ENCODE measurements at regions not wholly inside any gene's neighbourhood (a gene's known extent, or its start where the extent isn't known, plus 50 kb on each side); places are given as distances from the start of the nearest gene placed in this dataset.

- H3K9me3 ChIP-seq (ENCODE audit: insufficient read depth, low read length) = no peaks in the 10 kb centered on the region
- H3K27me3 ChIP-seq (ENCODE audit: insufficient read depth, insufficient read length) = no peaks in the 10 kb centered on the region
- TF ChIP-seq ZNF274 (IDR thresholded peaks at IDR 0.05; ENCODE audit: low read depth, low read length) (no peak), SUZ12 (IDR thresholded peaks at IDR 0.05; ENCODE audit: extremely low read depth, insufficient read depth, insufficient read length) (no peak), YY1 (IDR thresholded peaks at IDR 0.05; ENCODE audit: insufficient read depth, insufficient read length) (no peak)
- no peaks in the 10 kb centered on the region for H3K36me3 ChIP-seq (ENCODE audit: insufficient read depth, insufficient read length, low read length)
- no peak for DNase-seq (ENCODE audit: low read depth, low spot score)
- H3K4me3 ChIP-seq (ENCODE audit: insufficient read length, low read depth) = no peak overlapping the region
- no peaks in the 10 kb centered on the region for H3K4me1 ChIP-seq (ENCODE audit: insufficient read depth, insufficient read length)
- H3K9ac ChIP-seq (ENCODE audit: insufficient read length, low read depth) = no peak overlapping the region
Observed at GRCh38 chr4:67048530-67048929, 496.8 kb downstream of the CENPC start.

- TF ChIP-seq SUZ12 (IDR thresholded peaks at IDR 0.05; ENCODE audit: extremely low read depth, insufficient read depth, insufficient read length) (no peak), ZNF274 (IDR thresholded peaks at IDR 0.05; ENCODE audit: low read depth, low read length) (no peak), YY1 (IDR thresholded peaks at IDR 0.05; ENCODE audit: insufficient read depth, insufficient read length) (no peak)
- no peaks in the 10 kb centered on the region for H3K4me1 ChIP-seq (ENCODE audit: insufficient read depth, insufficient read length)
Observed at GRCh38 chr4:67040315-67040714, 505.0 kb downstream of the CENPC start.

GRCh38 chr4:67038228-67038566 lies 507.1 kb downstream of the CENPC start:
- no peaks in the 10 kb centered on the region for H3K4me1 ChIP-seq (ENCODE audit: insufficient read depth, insufficient read length)
- H3K36me3 ChIP-seq (ENCODE audit: insufficient read depth, insufficient read length, low read length) = no peaks in the 10 kb centered on the region
- H3K9ac ChIP-seq (ENCODE audit: insufficient read length, low read depth) = no peak overlapping the region
- TF ChIP-seq YY1 (IDR thresholded peaks at IDR 0.05; ENCODE audit: insufficient read depth, insufficient read length) = no peak
- H3K27me3 ChIP-seq (ENCODE audit: insufficient read depth, insufficient read length) = no peaks in the 10 kb centered on the region
- no peak overlapping the region for H3K4me3 ChIP-seq (ENCODE audit: insufficient read length, low read depth)
- H3K9me3 ChIP-seq (ENCODE audit: insufficient read depth, low read length) = no peaks in the 10 kb centered on the region
- no peak for DNase-seq (ENCODE audit: low read depth, low spot score)

More at GRCh38 chr4:67040315-67040714, 505.0 kb downstream of the CENPC start:
- Histone ChIP-seq H3K9ac (ENCODE audit: insufficient read length, low read depth) (no peak overlapping the region), H3K4me3 (ENCODE audit: insufficient read length, low read depth) (no peak overlapping the region), H3K36me3 (ENCODE audit: insufficient read depth, insufficient read length, low read length) (no peaks in the 10 kb centered on the region), H3K27me3 (ENCODE audit: insufficient read depth, insufficient read length) (no peaks in the 10 kb centered on the region), H3K9me3 (ENCODE audit: insufficient read depth, low read length) (no peaks in the 10 kb centered on the region)
- no peak for DNase-seq (ENCODE audit: low read depth, low spot score)

GRCh38 chr4:67037504-67038227 lies 507.6 kb downstream of the CENPC start:
- DNase-seq (ENCODE audit: low read depth, low spot score) = no peak
- H3K4me1 ChIP-seq (ENCODE audit: insufficient read depth, insufficient read length) = no peaks in the 10 kb centered on the region
- no peak overlapping the region for H3K4me3 ChIP-seq (ENCODE audit: insufficient read length, low read depth)
- no peaks in the 10 kb centered on the region for H3K36me3 ChIP-seq (ENCODE audit: insufficient read depth, insufficient read length, low read length)
- H3K9ac ChIP-seq (ENCODE audit: insufficient read length, low read depth) = no peak overlapping the region
- no peaks in the 10 kb centered on the region for H3K27me3 ChIP-seq (ENCODE audit: insufficient read depth, insufficient read length)
- no peaks in the 10 kb centered on the region for H3K9me3 ChIP-seq (ENCODE audit: insufficient read depth, low read length)
- no peak for TF ChIP-seq SUZ12 (IDR thresholded peaks at IDR 0.05; ENCODE audit: extremely low read depth, insufficient read depth, insufficient read length)
- TF ChIP-seq ZNF274 (IDR thresholded peaks at IDR 0.05; ENCODE audit: low read depth, low read length) = no peak
- no peak for TF ChIP-seq YY1 (IDR thresholded peaks at IDR 0.05; ENCODE audit: insufficient read depth, insufficient read length)

GRCh38 chr4:67036791-67037190 lies 508.5 kb downstream of the CENPC start:
- no peak for TF ChIP-seq YY1 (IDR thresholded peaks at IDR 0.05; ENCODE audit: insufficient read depth, insufficient read length)
- TF ChIP-seq ZNF274 (IDR thresholded peaks at IDR 0.05; ENCODE audit: low read depth, low read length) = no peak
- no peak for TF ChIP-seq SUZ12 (IDR thresholded peaks at IDR 0.05; ENCODE audit: extremely low read depth, insufficient read depth, insufficient read length)
- no peaks in the 10 kb centered on the region for H3K9me3 ChIP-seq (ENCODE audit: insufficient read depth, low read length)
- H3K36me3 ChIP-seq (ENCODE audit: insufficient read depth, insufficient read length, low read length) = no peaks in the 10 kb centered on the region
- H3K4me3 ChIP-seq (ENCODE audit: insufficient read length, low read depth) = no peak overlapping the region
- no peak for DNase-seq (ENCODE audit: low read depth, low spot score)
- no peaks in the 10 kb centered on the region for H3K4me1 ChIP-seq (ENCODE audit: insufficient read depth, insufficient read length)
- no peaks in the 10 kb centered on the region for H3K27me3 ChIP-seq (ENCODE audit: insufficient read depth, insufficient read length)
- H3K9ac ChIP-seq (ENCODE audit: insufficient read length, low read depth) = no peak overlapping the region

- TF ChIP-seq SUZ12 (IDR thresholded peaks at IDR 0.05; ENCODE audit: extremely low read depth, insufficient read depth, insufficient read length) = no peak
- TF ChIP-seq YY1 (IDR thresholded peaks at IDR 0.05; ENCODE audit: insufficient read depth, insufficient read length) = no peak
- TF ChIP-seq ZNF274 (IDR thresholded peaks at IDR 0.05; ENCODE audit: low read depth, low read length) = no peak
Observed at GRCh38 chr4:67035986-67036385, 509.3 kb downstream of the CENPC start.

GRCh38 chr4:67035501-67035900 lies 509.8 kb downstream of the CENPC start:
- no peak for TF ChIP-seq ZNF274 (IDR thresholded peaks at IDR 0.05; ENCODE audit: low read depth, low read length)
- no peak for TF ChIP-seq YY1 (IDR thresholded peaks at IDR 0.05; ENCODE audit: insufficient read depth, insufficient read length)
- TF ChIP-seq SUZ12 (IDR thresholded peaks at IDR 0.05; ENCODE audit: extremely low read depth, insufficient read depth, insufficient read length) = no peak
- Histone ChIP-seq H3K4me3 (ENCODE audit: insufficient read length, low read depth) (no peak overlapping the region), H3K4me1 (ENCODE audit: insufficient read depth, insufficient read length) (no peaks in the 10 kb centered on the region), H3K9me3 (ENCODE audit: insufficient read depth, low read length) (no peaks in the 10 kb centered on the region), H3K36me3 (ENCODE audit: insufficient read depth, insufficient read length, low read length) (no peaks in the 10 kb centered on the region), H3K27me3 (ENCODE audit: insufficient read depth, insufficient read length) (no peaks in the 10 kb centered on the region), H3K9ac (ENCODE audit: insufficient read length, low read depth) (no peak overlapping the region)
- DNase-seq (ENCODE audit: low read depth, low spot score) = no peak

More at GRCh38 chr4:67035986-67036385, 509.3 kb downstream of the CENPC start:
- H3K9me3 ChIP-seq (ENCODE audit: insufficient read depth, low read length) = no peaks in the 10 kb centered on the region
- H3K36me3 ChIP-seq (ENCODE audit: insufficient read depth, insufficient read length, low read length) = no peaks in the 10 kb centered on the region
- no peaks in the 10 kb centered on the region for H3K4me1 ChIP-seq (ENCODE audit: insufficient read depth, insufficient read length)
- DNase-seq (ENCODE audit: low read depth, low spot score) = no peak
- no peak overlapping the region for H3K4me3 ChIP-seq (ENCODE audit: insufficient read length, low read depth)
- H3K9ac ChIP-seq (ENCODE audit: insufficient read length, low read depth) = no peak overlapping the region
- no peaks in the 10 kb centered on the region for H3K27me3 ChIP-seq (ENCODE audit: insufficient read depth, insufficient read length)

Measured in NT2/D1 (cell line).